ENCODE measurements at regions not wholly inside any gene's neighbourhood (a gene's known extent, or its start where the extent isn't known, plus 50 kb on each side); places are given as distances from the start of the nearest gene placed in this dataset.

- no TSS peak for BruUV-seq (replicated peaks)
Measured at GRCh38 chr6:14361297-14361696, 243.7 kb downstream of the CD83 start.

DNA sequence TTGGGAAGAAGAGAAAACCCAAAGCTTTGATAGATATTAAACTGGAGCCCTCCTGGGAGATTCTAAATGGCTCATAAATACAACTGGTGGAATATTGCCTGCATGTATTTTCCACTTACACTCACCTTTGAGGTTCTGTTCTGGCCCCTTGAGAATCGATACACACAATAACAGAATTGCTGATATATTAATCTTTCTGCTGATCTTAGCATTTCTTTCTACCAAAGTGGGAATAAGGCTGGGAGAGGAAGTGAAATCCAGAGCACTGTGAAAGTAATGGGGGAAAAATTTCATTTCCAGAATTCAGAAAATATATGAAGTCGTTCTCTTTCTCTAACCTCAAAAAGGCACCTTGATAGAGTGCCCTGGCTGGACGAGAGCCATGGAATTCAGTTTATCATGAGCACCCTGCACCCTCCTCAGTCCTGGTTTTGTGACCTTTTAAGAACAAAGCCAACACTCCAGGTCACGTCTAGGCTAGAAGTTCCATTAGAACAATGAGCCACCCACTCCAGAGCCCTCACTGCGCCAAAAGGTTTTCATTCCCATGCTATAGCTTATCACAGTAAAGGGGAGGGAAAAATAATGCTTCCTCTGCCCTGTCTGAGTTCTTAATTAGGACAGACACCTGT is 244.5 kb downstream of the CD83 start:
- intact Hi-C loops (cut with micrococcal nuclease; ENCODE audit: unreplicated experiment), result no loop called here
- H3K27me3 ChIP-seq (ENCODE audit: insufficient read depth, low read depth), result no peaks in the 10 kb centered on the region
- H3K9me2 ChIP-seq (ENCODE audit: insufficient read depth), result no peaks in the 10 kb centered on the region; the same call in 1 of the 2 replicates
- no peaks in the 10 kb centered on the region for H3K36me3 ChIP-seq (ENCODE audit: low read depth)
- no peaks in the 10 kb centered on the region for H3K79me2 ChIP-seq (ENCODE audit: low read depth)
- no peak overlapping the region for H3K4me2 ChIP-seq
- ChIA-PET POLR2A (ENCODE audit: unreplicated experiment) (no interaction called here), CTCF (no interaction called here)
- no peaks in the 10 kb centered on the region for H3K4me1 ChIP-seq (replicated peaks; ENCODE audit: insufficient read depth)
- no peak overlapping the region for H2AFZ ChIP-seq
- no peaks in the 10 kb centered on the region for H3K9me3 ChIP-seq (ENCODE audit: insufficient read depth, low read depth)
- DNase-seq, result no peak
- no peaks in the 10 kb centered on the region for H3F3A ChIP-seq (ENCODE audit: insufficient read depth, low read depth)
- H3K27ac ChIP-seq, result no peak overlapping the region
- TF ChIP-seq CTCF (conservative IDR thresholded peaks at IDR 0.05) (no peak), EZH2 (IDR thresholded peaks at IDR 0.05; ENCODE audit: low read depth) (no peak)
- no peaks in the 10 kb centered on the region for H4K20me1 ChIP-seq (ENCODE audit: insufficient read depth)
- no TSS peak for BruUV-seq (replicated peaks)
- H3K4me3 ChIP-seq, result no peak overlapping the region

More at GRCh38 chr6:14361297-14361696, 243.7 kb downstream of the CD83 start:
- Histone ChIP-seq H3K4me3 (no peak overlapping the region), H3K27me3 (ENCODE audit: insufficient read depth, low read depth) (no peaks in the 10 kb centered on the region), H4K20me1 (ENCODE audit: insufficient read depth) (no peaks in the 10 kb centered on the region), H3K4me1 (replicated peaks; ENCODE audit: insufficient read depth) (no peaks in the 10 kb centered on the region), H3K36me3 (ENCODE audit: low read depth) (no peaks in the 10 kb centered on the region), H3K27ac (no peak overlapping the region), H3F3A (ENCODE audit: insufficient read depth, low read depth) (no peaks in the 10 kb centered on the region), H3K9me3 (ENCODE audit: insufficient read depth, low read depth) (no peaks in the 10 kb centered on the region), H2AFZ (no peak overlapping the region), H3K79me2 (ENCODE audit: low read depth) (no peaks in the 10 kb centered on the region), H3K4me2 (no peak overlapping the region), H3K9me2 (ENCODE audit: insufficient read depth) (no peaks in the 10 kb centered on the region; the same call in 1 of the 2 replicates)
- TF ChIP-seq CTCF (conservative IDR thresholded peaks at IDR 0.05), result no peak
- TF ChIP-seq EZH2 (IDR thresholded peaks at IDR 0.05; ENCODE audit: low read depth), result no peak
- no peak for DNase-seq
- intact Hi-C loops (cut with micrococcal nuclease; ENCODE audit: unreplicated experiment), result no loop called here
- ChIA-PET CTCF (no interaction called here), POLR2A (ENCODE audit: unreplicated experiment) (no interaction called here)

DNA sequence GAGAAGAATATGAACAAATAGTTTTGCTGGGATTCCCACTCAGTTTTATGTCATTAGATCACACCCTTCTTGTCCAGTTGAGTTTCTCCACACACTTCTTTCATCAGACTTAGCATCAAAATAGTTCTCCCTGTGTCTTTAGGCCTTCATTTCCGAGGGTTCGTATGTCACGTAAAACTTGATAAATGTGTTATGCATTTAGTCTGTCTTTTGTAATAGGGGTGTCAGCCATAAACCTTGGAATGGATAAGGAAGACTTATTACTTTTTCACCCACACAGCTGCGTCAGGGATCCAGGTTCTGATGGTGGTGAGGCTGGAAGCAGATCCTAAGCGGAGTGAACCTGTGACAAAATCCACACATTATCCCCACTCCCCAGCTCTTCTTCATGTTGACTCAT is 246.8 kb downstream of the CD83 start:
- no TSS peak for BruUV-seq (replicated peaks)
- POLR2A ChIA-PET (ENCODE audit: unreplicated experiment), result no interaction called here
- no peaks in the 10 kb centered on the region for H3K4me1 ChIP-seq (replicated peaks; ENCODE audit: insufficient read depth)

More for the DNA sequence above, 246.8 kb downstream of the CD83 start:
- intact Hi-C loops (cut with micrococcal nuclease; ENCODE audit: unreplicated experiment), result no loop called here
- H3K9me2 ChIP-seq (ENCODE audit: insufficient read depth), result no peaks in the 10 kb centered on the region; the same call in 1 of the 2 replicates
- no peaks in the 10 kb centered on the region for H3F3A ChIP-seq (ENCODE audit: insufficient read depth, low read depth)
- no peak for DNase-seq
- H2AFZ ChIP-seq, result no peak overlapping the region
- CTCF ChIA-PET, result no interaction called here
- TF ChIP-seq CTCF (conservative IDR thresholded peaks at IDR 0.05), result no peak
- no peak for TF ChIP-seq EZH2 (IDR thresholded peaks at IDR 0.05; ENCODE audit: low read depth)
- H3K79me2 ChIP-seq (ENCODE audit: low read depth), result no peaks in the 10 kb centered on the region
- H3K9me3 ChIP-seq (ENCODE audit: insufficient read depth, low read depth), result no peaks in the 10 kb centered on the region
- no peak overlapping the region for H3K27ac ChIP-seq
- no peaks in the 10 kb centered on the region for H3K27me3 ChIP-seq (ENCODE audit: insufficient read depth, low read depth)
- H3K4me3 ChIP-seq, result no peak overlapping the region
- no peaks in the 10 kb centered on the region for H3K36me3 ChIP-seq (ENCODE audit: low read depth)
- no peaks in the 10 kb centered on the region for H4K20me1 ChIP-seq (ENCODE audit: insufficient read depth)
- H3K4me2 ChIP-seq, result no peak overlapping the region
